ENCODE measurements at regions not wholly inside any gene's neighbourhood (a gene's known extent, or its start where the extent isn't known, plus 50 kb on each side); places are given as distances from the start of the nearest gene placed in this dataset.

DNA sequence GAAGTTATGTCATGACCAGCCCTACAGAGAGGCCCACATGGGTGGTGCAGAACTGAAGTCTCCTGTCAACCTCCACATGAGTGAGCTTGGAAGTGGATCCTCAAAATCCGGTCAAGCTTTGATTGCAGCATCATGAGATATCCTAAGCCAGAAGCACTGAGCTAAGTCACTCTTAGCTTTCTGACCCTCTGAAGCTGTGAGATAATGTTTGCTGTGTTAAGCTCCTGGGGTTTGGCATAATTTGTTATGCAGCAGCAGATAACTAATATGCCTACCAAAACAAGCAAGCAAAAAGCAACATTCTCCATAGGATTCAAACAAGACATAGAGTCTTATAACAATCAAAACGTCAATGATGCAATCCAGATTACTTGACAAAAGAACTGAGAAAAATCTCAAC, 87.6 kb upstream of the GRIN2B start (continued):
- TF ChIP-seq ZNF462 (CRISPR knock-in tag; IDR thresholded peaks at IDR 0.05) (no peak), STAT1 (IDR thresholded peaks at IDR 0.05; ENCODE audit: unreplicated experiment) (no peak), ZNF114 (CRISPR knock-in tag; IDR thresholded peaks at IDR 0.05) (no peak), EZH2 (IDR thresholded peaks at IDR 0.05; ENCODE audit: low read depth, unreplicated experiment) (no peak), JUNB (IDR thresholded peaks at IDR 0.05; ENCODE audit: unreplicated experiment) (no peak), ETS1 (IDR thresholded peaks at IDR 0.05) (no peak), EZH2phosphoT487 (IDR thresholded peaks at IDR 0.05; ENCODE audit: unreplicated experiment) (no peak), CREB1 (CRISPR knock-in tag; IDR thresholded peaks at IDR 0.05; ENCODE audit: low read depth) (no peak)
- TF ChIP-seq, protein P1, sequence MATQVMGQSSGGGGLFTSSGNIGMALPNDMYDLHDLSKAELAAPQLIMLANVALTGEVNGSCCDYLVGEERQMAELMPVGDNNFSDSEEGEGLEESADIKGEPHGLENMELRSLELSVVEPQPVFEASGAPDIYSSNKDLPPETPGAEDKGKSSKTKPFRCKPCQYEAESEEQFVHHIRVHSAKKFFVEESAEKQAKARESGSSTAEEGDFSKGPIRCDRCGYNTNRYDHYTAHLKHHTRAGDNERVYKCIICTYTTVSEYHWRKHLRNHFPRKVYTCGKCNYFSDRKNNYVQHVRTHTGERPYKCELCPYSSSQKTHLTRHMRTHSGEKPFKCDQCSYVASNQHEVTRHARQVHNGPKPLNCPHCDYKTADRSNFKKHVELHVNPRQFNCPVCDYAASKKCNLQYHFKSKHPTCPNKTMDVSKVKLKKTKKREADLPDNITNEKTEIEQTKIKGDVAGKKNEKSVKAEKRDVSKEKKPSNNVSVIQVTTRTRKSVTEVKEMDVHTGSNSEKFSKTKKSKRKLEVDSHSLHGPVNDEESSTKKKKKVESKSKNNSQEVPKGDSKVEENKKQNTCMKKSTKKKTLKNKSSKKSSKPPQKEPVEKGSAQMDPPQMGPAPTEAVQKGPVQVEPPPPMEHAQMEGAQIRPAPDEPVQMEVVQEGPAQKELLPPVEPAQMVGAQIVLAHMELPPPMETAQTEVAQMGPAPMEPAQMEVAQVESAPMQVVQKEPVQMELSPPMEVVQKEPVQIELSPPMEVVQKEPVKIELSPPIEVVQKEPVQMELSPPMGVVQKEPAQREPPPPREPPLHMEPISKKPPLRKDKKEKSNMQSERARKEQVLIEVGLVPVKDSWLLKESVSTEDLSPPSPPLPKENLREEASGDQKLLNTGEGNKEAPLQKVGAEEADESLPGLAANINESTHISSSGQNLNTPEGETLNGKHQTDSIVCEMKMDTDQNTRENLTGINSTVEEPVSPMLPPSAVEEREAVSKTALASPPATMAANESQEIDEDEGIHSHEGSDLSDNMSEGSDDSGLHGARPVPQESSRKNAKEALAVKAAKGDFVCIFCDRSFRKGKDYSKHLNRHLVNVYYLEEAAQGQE (IDR thresholded peaks at IDR 0.05; ENCODE audit: unreplicated experiment) = no peak

Data from GM23338 (cell line).